Kidney (tissue), 13 donors: ENCODE measurements at regions not wholly inside any gene's neighbourhood (a gene's known extent, or its start where the extent isn't known, plus 50 kb on each side); places are given as distances from the start of the nearest gene placed in this dataset.

Experiments
- DNase-seq, 5 donors: peaks; one replicate each; pipeline ENCODE4 v3.0.0-alpha.2; 2013 to 2020
- FAIRE-seq: peaks from 2 replicates; lab custom pipeline; 2012; peaks lifted over from hg19 to GRCh38; lab: Jason Lieb, UNC
- H3K27ac ChIP-seq, 2 donors: one replicate each; pipeline ENCODE4 v1.7.0; 2013; ENCODE audit warnings: low read depth in 2 of 2, low read length in 2 of 2, inconsistent platforms in 1 of 2
- H3K27me3 ChIP-seq: one replicate; pipeline ENCODE4 v1.7.1; 2013; ENCODE audit warnings: low read length, inconsistent platforms; ENCODE audit not compliant: control insufficient read depth, insufficient read depth
- H3K36me3 ChIP-seq, 3 donors: one replicate each; pipeline versions ENCODE4 v1.7.0 to v1.7.1; 2013; ENCODE audit warnings: low read length in 3 of 3, control low read depth in 1 of 3, inconsistent platforms in 1 of 3; ENCODE audit not compliant: insufficient read depth in 3 of 3, control insufficient read depth in 2 of 3
- H3K4me1 ChIP-seq, 3 donors: one replicate each; pipeline versions ENCODE4 v1.7.0 to v1.7.1; 2013; ENCODE audit warnings: low read length in 3 of 3, inconsistent platforms in 1 of 3, low read depth in 1 of 3; ENCODE audit not compliant: control insufficient read depth in 2 of 3, insufficient read depth in 2 of 3
- H3K4me3 ChIP-seq, 3 donors: one replicate each; pipeline versions ENCODE4 v1.7.0 to v1.8.1; 2013; ENCODE audit warnings: low read length in 3 of 3, control low read depth in 1 of 3, inconsistent platforms in 1 of 3
- H3K9ac ChIP-seq, 3 donors: one replicate each; pipeline versions ENCODE4 v1.7.0 to v1.7.1; 2013; ENCODE audit warnings: low read length in 3 of 3, control low read depth in 1 of 3, inconsistent platforms in 1 of 3
- H3K9me3 ChIP-seq, 3 donors: one replicate each; pipeline versions ENCODE4 v1.7.0 to v1.7.1; 2013; ENCODE audit warnings: low read length in 3 of 3, control low read depth in 1 of 3, inconsistent platforms in 1 of 3; ENCODE audit not compliant: control insufficient read depth in 2 of 3, insufficient read depth in 1 of 3
- intact Hi-C: fragments of 100-400 bp; cut with DNase I; formaldehyde crosslinking; loops from one replicate; pipeline ENCODE4 v1.11.1; 2022
- TF ChIP-seq, protein P1 (sequence below): IDR thresholded peaks from 3 replicates; pipeline ENCODE4 v1.5.1; 2012; ENCODE audit warnings: mild to moderate bottlenecking, moderate library complexity, borderline replicate concordance; ENCODE audit not compliant: insufficient read depth; ENCODE audit errors: extremely low read depth
- donor health status: control.
- donor health status: control.
- donor health status: control.
- donor health status: control.
- donor health status: control.
- donor health status: DM: yes; HTN: yes; CAD: no.
- donor health status: Normal renal cell carcinoma (clear cell type).

DNA sequence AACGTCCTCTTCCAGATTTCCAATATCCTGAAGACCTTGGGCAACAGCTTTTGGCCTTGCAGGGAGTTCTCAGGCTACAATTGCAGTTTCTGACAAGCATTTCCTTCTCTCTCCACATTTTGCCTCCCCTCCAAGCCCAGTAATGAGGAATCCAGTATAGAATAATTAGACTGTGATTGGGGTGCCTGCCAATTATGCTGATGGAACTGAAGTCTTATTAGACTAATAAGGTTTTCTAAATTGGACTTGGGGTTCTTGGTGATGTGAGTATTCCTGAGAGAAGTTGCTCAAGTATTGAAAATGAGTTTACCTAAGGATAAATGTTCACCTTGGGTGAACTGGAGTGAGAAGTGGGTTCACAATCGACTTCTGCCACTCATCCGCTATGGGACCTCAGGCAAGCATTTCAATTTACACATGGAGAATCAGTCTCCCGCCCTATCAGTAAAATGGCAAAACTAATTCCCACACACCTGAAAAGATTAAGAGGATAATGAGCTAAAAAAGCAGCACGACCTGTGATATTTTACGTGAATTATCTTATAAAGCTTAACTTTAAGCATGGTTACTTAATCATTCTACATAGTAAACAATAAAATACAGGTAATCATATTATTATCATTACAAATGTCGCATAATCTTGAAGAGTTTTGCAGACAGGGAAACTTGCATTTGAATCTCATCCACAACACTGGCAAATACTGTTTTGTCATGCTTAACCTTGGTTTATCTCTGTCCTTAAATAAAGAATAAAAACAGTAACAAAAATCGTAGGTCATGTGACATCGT is 628.0 kb downstream of the TMEM114 start:
- Histone ChIP-seq H3K27me3 (no peaks in the 10 kb centered on the region), H3K27ac (no peak overlapping the region), H3K9ac (no peak overlapping the region), H3K9me3 (no peaks in the 10 kb centered on the region), H3K4me3 (no peak overlapping the region), H3K4me1 (no peaks in the 10 kb centered on the region), H3K36me3 (no peaks in the 10 kb centered on the region)
- intact Hi-C loops: no loop called here
- FAIRE-seq (no peak), DNase-seq (no peak)
- TF ChIP-seq, protein P1, sequence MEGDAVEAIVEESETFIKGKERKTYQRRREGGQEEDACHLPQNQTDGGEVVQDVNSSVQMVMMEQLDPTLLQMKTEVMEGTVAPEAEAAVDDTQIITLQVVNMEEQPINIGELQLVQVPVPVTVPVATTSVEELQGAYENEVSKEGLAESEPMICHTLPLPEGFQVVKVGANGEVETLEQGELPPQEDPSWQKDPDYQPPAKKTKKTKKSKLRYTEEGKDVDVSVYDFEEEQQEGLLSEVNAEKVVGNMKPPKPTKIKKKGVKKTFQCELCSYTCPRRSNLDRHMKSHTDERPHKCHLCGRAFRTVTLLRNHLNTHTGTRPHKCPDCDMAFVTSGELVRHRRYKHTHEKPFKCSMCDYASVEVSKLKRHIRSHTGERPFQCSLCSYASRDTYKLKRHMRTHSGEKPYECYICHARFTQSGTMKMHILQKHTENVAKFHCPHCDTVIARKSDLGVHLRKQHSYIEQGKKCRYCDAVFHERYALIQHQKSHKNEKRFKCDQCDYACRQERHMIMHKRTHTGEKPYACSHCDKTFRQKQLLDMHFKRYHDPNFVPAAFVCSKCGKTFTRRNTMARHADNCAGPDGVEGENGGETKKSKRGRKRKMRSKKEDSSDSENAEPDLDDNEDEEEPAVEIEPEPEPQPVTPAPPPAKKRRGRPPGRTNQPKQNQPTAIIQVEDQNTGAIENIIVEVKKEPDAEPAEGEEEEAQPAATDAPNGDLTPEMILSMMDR: no peak

DNA sequence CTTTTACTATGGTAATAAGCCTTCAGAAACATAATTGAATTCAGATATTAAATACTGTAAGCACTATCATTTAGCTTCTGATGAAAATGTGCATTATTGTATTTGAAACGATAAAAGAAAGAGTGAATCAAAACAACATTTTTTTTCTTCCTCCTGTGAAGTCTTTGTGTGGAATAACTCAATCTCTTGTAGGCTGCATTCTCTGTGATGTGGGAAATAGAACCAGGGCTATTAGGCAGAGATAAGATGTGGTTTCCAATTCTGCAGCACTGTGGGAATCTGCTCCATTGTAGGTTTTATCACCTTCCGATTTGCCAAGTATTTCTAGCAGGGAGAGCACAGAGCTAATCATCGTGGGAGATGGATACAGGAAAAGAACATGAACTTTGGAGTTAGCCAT is 624.5 kb downstream of the RBFOX1 start:
- Histone ChIP-seq H3K27ac (no peak overlapping the region), H3K9ac (no peak overlapping the region), H3K4me1 (no peaks in the 10 kb centered on the region), H3K36me3 (no peaks in the 10 kb centered on the region), H3K27me3 (no peaks in the 10 kb centered on the region), H3K4me3 (no peak overlapping the region), H3K9me3 (peaks cover 0 to 4% (median 0%) of the 10 kb centered on the region in 3 donors)
- intact Hi-C loops: no loop called here
- DNase-seq (no peak), FAIRE-seq (no peak)
- TF ChIP-seq, protein P1: no peak

DNA sequence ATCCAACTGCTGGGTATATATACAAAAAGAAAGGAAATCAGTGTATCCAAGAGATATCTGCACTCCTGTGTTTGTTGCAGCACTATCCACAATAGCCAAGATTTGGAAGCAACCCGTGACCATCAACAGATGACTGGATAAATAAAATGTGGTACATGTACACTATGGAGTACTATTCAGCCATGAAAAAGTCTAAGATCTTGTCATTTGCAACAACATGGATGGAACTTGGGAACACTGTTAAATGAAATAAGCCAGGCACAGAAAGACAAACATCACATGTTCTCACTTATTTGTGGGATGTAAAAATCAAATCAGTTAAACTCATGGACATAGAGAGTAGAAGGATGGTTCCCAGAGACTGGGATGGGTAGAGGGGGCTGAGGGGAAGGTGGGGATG is 620.7 kb downstream of the RBFOX1 start:
- no peaks in the 10 kb centered on the region for H3K36me3 ChIP-seq
- intact Hi-C loops: no loop called here
- FAIRE-seq (no peak), DNase-seq (no peak)
- no peaks in the 10 kb centered on the region for H3K4me1 ChIP-seq
- H3K9me3 ChIP-seq: peaks cover 0 to 4% (median 0%) of the 10 kb centered on the region in 3 donors
- no peak overlapping the region for H3K27ac ChIP-seq
- H3K4me3 ChIP-seq: no peak overlapping the region
- H3K27me3 ChIP-seq: no peaks in the 10 kb centered on the region
- no peak overlapping the region for H3K9ac ChIP-seq
- TF ChIP-seq, protein P1: no peak

DNA sequence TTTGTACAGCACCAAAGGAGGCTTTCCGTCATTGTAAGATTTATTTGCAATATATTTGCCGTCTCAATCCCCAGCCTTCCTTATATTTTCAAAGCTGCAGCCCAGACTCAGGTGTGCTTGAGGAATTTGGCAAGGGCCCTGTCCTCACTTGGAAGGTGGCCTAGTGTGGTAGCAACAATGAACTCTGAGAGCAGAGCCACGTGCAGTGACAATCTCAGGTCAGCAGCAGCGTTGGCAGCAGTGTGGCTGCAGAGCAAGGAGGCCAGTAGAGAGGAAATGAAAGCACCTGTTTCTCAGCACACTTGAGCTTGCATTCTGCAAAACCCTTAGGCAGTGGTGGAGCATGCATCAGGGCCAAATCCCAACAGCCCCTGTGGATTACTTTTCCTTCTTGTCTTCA is 613.5 kb downstream of the RBFOX1 start:
- H3K36me3 ChIP-seq: no peaks in the 10 kb centered on the region
- no peak overlapping the region for H3K27ac ChIP-seq
- H3K27me3 ChIP-seq: no peaks in the 10 kb centered on the region
- no peak overlapping the region for H3K9ac ChIP-seq
- intact Hi-C loops: no loop called here
- no peak overlapping the region for H3K4me3 ChIP-seq
- H3K9me3 ChIP-seq: no peaks in the 10 kb centered on the region
- FAIRE-seq (no peak), DNase-seq (no peak)
- no peaks in the 10 kb centered on the region for H3K4me1 ChIP-seq
- TF ChIP-seq, protein P1: no peak
